SK-N-SH (cell line): ENCODE measurements at regions not wholly inside any gene's neighbourhood (a gene's known extent, or its start where the extent isn't known, plus 50 kb on each side); places are given as distances from the start of the nearest gene placed in this dataset.

Experiments
- CTCF ChIA-PET: fragments of 300-600, 350-600 bp; formaldehyde crosslinking; extraction: SDS; loops from one replicate; lab custom pipeline; 2021; lab: Yijun Ruan, JAX
- POLR2A ChIA-PET: fragments of 350-600 bp; sonication (Branson Sonifier 250); formaldehyde crosslinking; extraction: SDS; loops from one replicate; lab custom pipeline; 2020; ENCODE audit warnings: antibody characterized with exemption, inconsistent platforms; lab: Yijun Ruan, JAX
- DNase-seq: peaks from one replicate; pipeline ENCODE4 v3.0.0; 2012
- H2AFZ ChIP-seq: fragments of 200-600 bp; sonication (generic); 2 replicates; pipeline ENCODE4 v1.8.1; 2016; ENCODE audit warnings: antibody characterized with exemption, mild to moderate bottlenecking, low read depth
- H3F3A ChIP-seq: fragments of 200-600 bp; sonication (generic); replicated peaks from 2 replicates; pipeline ENCODE3; 2016; ENCODE audit warnings: antibody characterized with exemption, mild to moderate bottlenecking; ENCODE audit not compliant: insufficient read depth
- H3K27ac ChIP-seq, 2 experiments: fragments of 200-500 bp in 1 of 2; fragments of 200-600 bp in 1 of 2; sonication (Bioruptor generic) in 1 of 2; sonication (generic), shearing (Covaris generic) in 1 of 2; 2 replicates each; pipeline versions ENCODE4 v1.5.1 to v1.6.1; 2014 to 2016; ENCODE audit warnings: low read depth in 2 of 2, inconsistent platforms in 1 of 2, low read length in 1 of 2, mild to moderate bottlenecking in 1 of 2, mixed read lengths in 1 of 2
- H3K27me3 ChIP-seq: fragments of 200-600 bp; sonication (generic), shearing (Covaris generic); 2 replicates; pipeline ENCODE4 v1.6.1; 2016; ENCODE audit warnings: mixed run types; ENCODE audit not compliant: insufficient read depth
- H3K36me3 ChIP-seq, 2 experiments: fragments of 200-500 bp in 1 of 2; fragments of 200-600 bp in 1 of 2; sonication (Bioruptor generic) in 1 of 2; sonication (generic) in 1 of 2; replicated peaks in 1 of 2; 2 replicates each; pipeline versions ENCODE3 to v1.5.1; 2014 to 2016; ENCODE audit warnings: low read length in 1 of 2, mild to moderate bottlenecking in 1 of 2; ENCODE audit not compliant: insufficient read depth in 2 of 2, control insufficient read depth in 1 of 2
- H3K4me1 ChIP-seq, 2 experiments: fragments of 200-500 bp in 1 of 2; fragments of 200-600 bp in 1 of 2; sonication (Bioruptor generic) in 1 of 2; sonication (generic), shearing (Covaris generic) in 1 of 2; 2 replicates each; pipeline versions ENCODE4 v1.5.1 to v1.6.1; 2014 to 2016; ENCODE audit warnings: low read depth in 1 of 2, low read length in 1 of 2, mixed run types in 1 of 2; ENCODE audit not compliant: insufficient read depth in 2 of 2, control insufficient read depth in 1 of 2
- H3K4me2 ChIP-seq: fragments of 200-600 bp; sonication (generic), shearing (Covaris generic); 2 replicates; pipeline ENCODE4 v1.6.1; 2017; ENCODE audit warnings: mixed run types
- H3K4me3 ChIP-seq, 2 experiments: fragments of 200-500 bp in 1 of 2; fragments of 200-600 bp in 1 of 2; sonication (Bioruptor generic) in 1 of 2; sonication (generic), shearing (Covaris generic) in 1 of 2; 2 replicates each; pipeline versions ENCODE4 v1.5.1 to v1.8.1; 2014 to 2016; ENCODE audit warnings: low read depth in 2 of 2, inconsistent platforms in 1 of 2, low read length in 1 of 2, mild to moderate bottlenecking in 1 of 2, mixed read lengths in 1 of 2, moderate library complexity in 1 of 2
- H3K79me2 ChIP-seq: fragments of 200-600 bp; sonication (generic); 2 replicates; pipeline ENCODE4 v1.8.1; 2017; ENCODE audit warnings: mild to moderate bottlenecking; ENCODE audit not compliant: insufficient read depth
- H3K9ac ChIP-seq: fragments of 200-600 bp; sonication (generic); 2 replicates; pipeline ENCODE4 v1.6.1; 2017; ENCODE audit warnings: mixed run types
- H3K9me2 ChIP-seq: fragments of 200-600 bp; sonication (generic); 2 replicates; pipeline ENCODE4 v1.6.1; 2017; ENCODE audit warnings: mixed run types
- H3K9me3 ChIP-seq: fragments of 200-600 bp; sonication (generic); 2 replicates; pipeline ENCODE4 v1.6.1; 2017; ENCODE audit warnings: mixed run types, mild to moderate bottlenecking, moderate library complexity
- H4K20me1 ChIP-seq: fragments of 200-600 bp; sonication (generic); 2 replicates; pipeline ENCODE4 v1.6.1; 2017; ENCODE audit warnings: mild to moderate bottlenecking, mixed run types; ENCODE audit not compliant: insufficient read depth
- CHD2 ChIP-seq: fragments of 150-350 bp; IDR thresholded peaks from 2 replicates; pipeline ENCODE4 v1.6.1; 2018; ENCODE audit warnings: low read length; ENCODE audit not compliant: partially characterized antibody
- ELF1 ChIP-seq: IDR thresholded peaks from 2 replicates; pipeline ENCODE4 v1.4.0; 2012
- EP300 ChIP-seq, 2 experiments: IDR thresholded peaks; 2 replicates each; pipeline versions ENCODE4 v1.4.0 to v1.6.1; 2012; ENCODE audit warnings: borderline replicate concordance in 1 of 2, low read depth in 1 of 2, low read length in 1 of 2
- FOSL2 ChIP-seq: IDR thresholded peaks from 2 replicates; pipeline ENCODE4 v1.4.0; 2012; ENCODE audit warnings: low read depth, mild to moderate bottlenecking, moderate library complexity, borderline replicate concordance
- FOXJ3 ChIP-seq: sonication (generic); formaldehyde crosslinking; IDR thresholded peaks from 2 replicates; pipeline ENCODE4 v1.5.1; 2020; ENCODE audit warnings: mild to moderate bottlenecking, missing genetic modification reagents
- FOXM1 ChIP-seq: IDR thresholded peaks from 2 replicates; pipeline ENCODE4 v1.4.0; 2012; ENCODE audit warnings: low read depth, mild to moderate bottlenecking
- GABPA ChIP-seq: IDR thresholded peaks from 2 replicates; pipeline ENCODE4 v1.4.0; 2012; ENCODE audit warnings: low read depth, mild to moderate bottlenecking
- GATA2 ChIP-seq: sonication (generic); formaldehyde crosslinking; IDR thresholded peaks from 2 replicates; pipeline ENCODE4 v1.5.0; 2020; ENCODE audit warnings: mild to moderate bottlenecking, missing genetic modification reagents
- JUND ChIP-seq: IDR thresholded peaks from 2 replicates; pipeline ENCODE4 v1.4.0; 2012
- MXI1 ChIP-seq: IDR thresholded peaks from 2 replicates; pipeline ENCODE4 v1.6.1; 2012; ENCODE audit warnings: mild to moderate bottlenecking, low read depth, low read length, improper control_type of control experiment
- SIN3A ChIP-seq: IDR thresholded peaks from 2 replicates; pipeline ENCODE4 v1.6.1; 2012; ENCODE audit warnings: low read depth, mild to moderate bottlenecking, low read length, moderate library complexity, borderline replicate concordance
- SMC3 ChIP-seq: IDR thresholded peaks from 2 replicates; pipeline ENCODE4 v1.6.1; 2012; ENCODE audit warnings: low read depth, low read length, improper control_type of control experiment
- TEAD4 ChIP-seq: IDR thresholded peaks from 2 replicates; pipeline ENCODE4 v1.4.0; 2012; ENCODE audit warnings: mild to moderate bottlenecking, borderline replicate concordance; ENCODE audit not compliant: insufficient read depth
- YY1 ChIP-seq: IDR thresholded peaks from 2 replicates; pipeline ENCODE4 v1.4.0; 2012; ENCODE audit warnings: low read depth, mild to moderate bottlenecking
- WGBS: methylation state at CpG from one replicate; pipeline ENCODE4 v1.1.6; 2017; ENCODE audit warnings: low lambda C conversion rate; 5-methylcytosine and 5-hydroxymethylcytosine counted together
- TF ChIP-seq, protein P1 (sequence below): fragments of 150-350 bp; IDR thresholded peaks from 2 replicates; pipeline ENCODE4 v1.6.1; 2017; ENCODE audit warnings: antibody characterized with exemption, low read length, low read depth, borderline replicate concordance
- TF ChIP-seq, protein P2 (sequence below): IDR thresholded peaks from 2 replicates; pipeline ENCODE4 v1.4.0; 2012; ENCODE audit warnings: low read depth, borderline replicate concordance

DNA sequence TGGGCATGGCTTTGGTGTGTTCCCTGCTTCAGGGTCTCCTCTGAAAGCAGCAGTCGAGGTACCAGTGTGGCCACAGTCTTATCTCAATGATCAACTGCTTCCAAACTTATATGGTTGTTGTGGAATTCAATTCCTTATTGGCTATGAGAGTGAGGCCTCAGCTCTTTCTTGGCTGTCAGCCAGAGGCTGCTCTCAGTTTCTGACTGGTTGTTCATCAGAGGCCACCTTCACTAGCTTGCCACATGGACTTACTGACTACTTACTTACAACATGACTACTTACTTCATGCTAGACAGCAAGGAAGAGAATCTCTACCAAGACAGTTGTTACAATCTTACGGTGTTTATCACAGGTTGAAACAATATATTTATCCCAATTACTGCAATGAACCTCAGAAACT lies 789.2 kb downstream of the DIPK2A start:
- Histone ChIP-seq H4K20me1 (no peaks in the 10 kb centered on the region), H3K9me2 (no peaks in the 10 kb centered on the region), H3K4me2 (no peak overlapping the region), H3K4me3 (no peak overlapping the region), H3K36me3 (no peaks in the 10 kb centered on the region), H3K79me2 (no peaks in the 10 kb centered on the region), H2AFZ (no peak overlapping the region), H3K27me3 (no peaks in the 10 kb centered on the region), H3K9me3 (no peaks in the 10 kb centered on the region), H3K9ac (no peak overlapping the region), H3K4me1 (no peaks in the 10 kb centered on the region), H3K27ac (no peak overlapping the region), H3F3A (no peaks in the 10 kb centered on the region)
- TF ChIP-seq GABPA (no peak), FOXJ3 (no peak), FOSL2 (no peak), FOXM1 (no peak), YY1 (no peak), ELF1 (no peak), EP300 (IDR thresholded peaks at IDR 0.05; ENCODE audit: borderline replicate concordance in 1 of 2, low read depth in 1 of 2, low read length in 1 of 2) (no peak), JUND (no peak), MXI1 (no peak), GATA2 (CRISPR knock-in tag) (no peak)
- TF ChIP-seq, protein P1, sequence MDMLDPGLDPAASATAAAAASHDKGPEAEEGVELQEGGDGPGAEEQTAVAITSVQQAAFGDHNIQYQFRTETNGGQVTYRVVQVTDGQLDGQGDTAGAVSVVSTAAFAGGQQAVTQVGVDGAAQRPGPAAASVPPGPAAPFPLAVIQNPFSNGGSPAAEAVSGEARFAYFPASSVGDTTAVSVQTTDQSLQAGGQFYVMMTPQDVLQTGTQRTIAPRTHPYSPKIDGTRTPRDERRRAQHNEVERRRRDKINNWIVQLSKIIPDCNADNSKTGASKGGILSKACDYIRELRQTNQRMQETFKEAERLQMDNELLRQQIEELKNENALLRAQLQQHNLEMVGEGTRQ = no peak
- POLR2A ChIA-PET = no interaction called here
- CTCF ChIA-PET = no interaction called here
- WGBS = 13% methylated on average over 2 of the region's 2 CpGs
- no peak for DNase-seq

- H3K4me2 ChIP-seq = no peak overlapping the region
- H3K9me3 ChIP-seq = no peaks in the 10 kb centered on the region
- no peaks in the 10 kb centered on the region for H3F3A ChIP-seq
- H3K79me2 ChIP-seq = no peaks in the 10 kb centered on the region
- H3K9me2 ChIP-seq = no peaks in the 10 kb centered on the region
- no peak for TF ChIP-seq CHD2
- TF ChIP-seq ELF1 = no peak
- TF ChIP-seq SMC3 = no peak
- TF ChIP-seq SIN3A = no peak
- no peak for TF ChIP-seq MXI1
- TF ChIP-seq TEAD4 = no peak
- no peak for TF ChIP-seq EP300 (IDR thresholded peaks at IDR 0.05; ENCODE audit: borderline replicate concordance in 1 of 2, low read depth in 1 of 2, low read length in 1 of 2)
- TF ChIP-seq GABPA = no peak
- TF ChIP-seq, protein P1 = no peak
- TF ChIP-seq, protein P2, sequence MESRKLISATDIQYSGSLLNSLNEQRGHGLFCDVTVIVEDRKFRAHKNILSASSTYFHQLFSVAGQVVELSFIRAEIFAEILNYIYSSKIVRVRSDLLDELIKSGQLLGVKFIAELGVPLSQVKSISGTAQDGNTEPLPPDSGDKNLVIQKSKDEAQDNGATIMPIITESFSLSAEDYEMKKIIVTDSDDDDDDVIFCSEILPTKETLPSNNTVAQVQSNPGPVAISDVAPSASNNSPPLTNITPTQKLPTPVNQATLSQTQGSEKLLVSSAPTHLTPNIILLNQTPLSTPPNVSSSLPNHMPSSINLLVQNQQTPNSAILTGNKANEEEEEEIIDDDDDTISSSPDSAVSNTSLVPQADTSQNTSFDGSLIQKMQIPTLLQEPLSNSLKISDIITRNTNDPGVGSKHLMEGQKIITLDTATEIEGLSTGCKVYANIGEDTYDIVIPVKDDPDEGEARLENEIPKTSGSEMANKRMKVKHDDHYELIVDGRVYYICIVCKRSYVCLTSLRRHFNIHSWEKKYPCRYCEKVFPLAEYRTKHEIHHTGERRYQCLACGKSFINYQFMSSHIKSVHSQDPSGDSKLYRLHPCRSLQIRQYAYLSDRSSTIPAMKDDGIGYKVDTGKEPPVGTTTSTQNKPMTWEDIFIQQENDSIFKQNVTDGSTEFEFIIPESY = no peak
- TF ChIP-seq FOXJ3 = no peak
- no peak overlapping the region for H3K27ac ChIP-seq
- H3K4me3 ChIP-seq = no peak overlapping the region
- no peaks in the 10 kb centered on the region for H3K27me3 ChIP-seq
- no peaks in the 10 kb centered on the region for H3K36me3 ChIP-seq
- no peak overlapping the region for H2AFZ ChIP-seq
- DNase-seq = no peak
- no peak overlapping the region for H3K9ac ChIP-seq
- ChIA-PET POLR2A (no interaction called here), CTCF (no interaction called here)
- H3K4me1 ChIP-seq = no peaks in the 10 kb centered on the region
- WGBS = 40% methylated on average over 1 of the region's 1 CpG
- no peaks in the 10 kb centered on the region for H4K20me1 ChIP-seq
Observed at GRCh38 chr3:144762091-144762490, 790.5 kb downstream of the DIPK2A start.
